Chondrocyte (in vitro differentiated cells): ENCODE measurements at regions not wholly inside any gene's neighbourhood (a gene's known extent, or its start where the extent isn't known, plus 50 kb on each side); places are given as distances from the start of the nearest gene placed in this dataset.

Experiments
- DNase-seq: peaks from one replicate; pipeline ENCODE4 v3.0.0; 2021; ENCODE audit warnings: mixed read lengths, low spot score
- H3K27ac Mint-ChIP-seq: one replicate; pipeline ENCODE4 v1.8.0; 2021; ENCODE audit warnings: mild to moderate bottlenecking, moderate library complexity, mixed read lengths; ENCODE audit not compliant: unreplicated experiment
- H3K27me3 Mint-ChIP-seq: 2 replicates; pipeline ENCODE4 v1.8.0; 2021; ENCODE audit warnings: low read depth, mixed read lengths
- H3K36me3 Mint-ChIP-seq: 2 replicates; pipeline ENCODE4 v1.8.0; 2021; ENCODE audit warnings: low read depth, mixed read lengths
- H3K4me1 Mint-ChIP-seq: 2 replicates; pipeline ENCODE4 v1.8.0; 2021; ENCODE audit warnings: low read depth, mild to moderate bottlenecking, mixed read lengths
- H3K4me3 Mint-ChIP-seq: one replicate; pipeline ENCODE4 v1.8.0; 2021; ENCODE audit warnings: mild to moderate bottlenecking, moderate library complexity, mixed read lengths; ENCODE audit not compliant: unreplicated experiment
- H3K9me3 Mint-ChIP-seq: 2 replicates; pipeline ENCODE4 v1.8.0; 2021; ENCODE audit warnings: low read depth, mixed read lengths
- CTCF ChIP-seq: fragments of 200-600 bp; sonication (generic); IDR thresholded peaks from 2 replicates; pipeline ENCODE4 v1.5.0; 2021; ENCODE audit warnings: antibody characterized with exemption, mild to moderate bottlenecking, moderate library complexity

GRCh38 chr1:162977944-162978568, 91.1 kb upstream of the RGS4 start:
- Mint-ChIP-seq H3K36me3 (no peaks in the 10 kb centered on the region), H3K9me3 (no peaks in the 10 kb centered on the region), H3K4me1 (peaks cover 11% of the 10 kb centered on the region), H3K27ac (no peak overlapping the region), H3K4me3 (no peak overlapping the region), H3K27me3 (no peaks in the 10 kb centered on the region)
- DNase-seq: no peak
- no peak for TF ChIP-seq CTCF

GRCh38 chr1:162976628-162977027, 92.5 kb upstream of the RGS4 start:
- no peak for TF ChIP-seq CTCF
- Mint-ChIP-seq H3K27ac (no peak overlapping the region), H3K4me3 (no peak overlapping the region), H3K27me3 (no peaks in the 10 kb centered on the region), H3K36me3 (no peaks in the 10 kb centered on the region), H3K9me3 (no peaks in the 10 kb centered on the region), H3K4me1 (peaks cover 18% of the 10 kb centered on the region)
- DNase-seq: no peak

- H3K4me1 Mint-ChIP-seq: peaks cover 21% of the 10 kb centered on the region
- H3K36me3 Mint-ChIP-seq: no peaks in the 10 kb centered on the region
- no peak for DNase-seq
- H3K27ac Mint-ChIP-seq: no peak overlapping the region
- H3K4me3 Mint-ChIP-seq: no peak overlapping the region
- no peaks in the 10 kb centered on the region for H3K27me3 Mint-ChIP-seq
- TF ChIP-seq CTCF: no peak
- H3K9me3 Mint-ChIP-seq: no peaks in the 10 kb centered on the region
Measured at GRCh38 chr1:162974810-162975209, 94.4 kb upstream of the RGS4 start.

- H3K36me3 Mint-ChIP-seq: no peaks in the 10 kb centered on the region
- DNase-seq: no peak
- peak overlapping the region; percentile 60 for H3K27ac Mint-ChIP-seq
- no peaks in the 10 kb centered on the region for H3K27me3 Mint-ChIP-seq
- H3K4me1 Mint-ChIP-seq: peaks cover 21% of the 10 kb centered on the region
- H3K4me3 Mint-ChIP-seq: no peak overlapping the region
- no peak for TF ChIP-seq CTCF
- H3K9me3 Mint-ChIP-seq: no peaks in the 10 kb centered on the region
Measured at GRCh38 chr1:162973381-162973795, 95.8 kb upstream of the RGS4 start.

- Mint-ChIP-seq H3K36me3 (no peaks in the 10 kb centered on the region), H3K4me3 (no peak overlapping the region), H3K4me1 (peaks cover 21% of the 10 kb centered on the region), H3K27me3 (no peaks in the 10 kb centered on the region), H3K27ac (no peak overlapping the region), H3K9me3 (no peaks in the 10 kb centered on the region)
- no peak for TF ChIP-seq CTCF
- no peak for DNase-seq
Measured at GRCh38 chr1:162972773-162973172, 96.4 kb upstream of the RGS4 start.
